Ascending aorta (tissue), 2 donors: ENCODE measurements at regions not wholly inside any gene's neighbourhood (a gene's known extent, or its start where the extent isn't known, plus 50 kb on each side); places are given as distances from the start of the nearest gene placed in this dataset.

ENCODE experiments used
- DNase-seq, 2 donors: peaks; one replicate each; pipeline ENCODE4 v3.0.0-alpha.2; 2019; ENCODE audit warnings: low spot score in 2 of 2
- H3K27ac ChIP-seq, 2 donors: fragments of 200-600 bp; sonication (generic); one replicate each; pipeline ENCODE4 v1.5.1; 2016 to 2017; ENCODE audit warnings: mild to moderate bottlenecking in 1 of 2
- H3K27me3 ChIP-seq: fragments of 200-600 bp; sonication (generic); one replicate; pipeline ENCODE4 v1.5.1; 2017
- H3K36me3 ChIP-seq, 2 donors: fragments of 200-600 bp; sonication (generic); one replicate each; pipeline ENCODE4 v1.5.1; 2016
- H3K4me1 ChIP-seq, 2 donors: fragments of 200-600 bp; sonication (generic); one replicate each; pipeline ENCODE4 v1.5.1; 2016 to 2017; ENCODE audit warnings: mild to moderate bottlenecking in 1 of 2
- H3K4me3 ChIP-seq, 2 donors: fragments of 200-600 bp; sonication (generic); one replicate each; pipeline ENCODE4 v1.5.1; 2016 to 2017; ENCODE audit warnings: mild to moderate bottlenecking in 1 of 2
- H3K9me3 ChIP-seq, 2 donors: fragments of 200-600 bp; sonication (generic); one replicate each; pipeline ENCODE4 v1.5.1; 2016
- CTCF ChIP-seq, 3 experiments: fragments of 200-600 bp in 2 of 3; fragments of 450-650 bp in 1 of 3; sonication (generic) in 2 of 3; IDR thresholded peaks; one replicate each; pipeline ENCODE4 v1.5.1; 2016 to 2019; ENCODE audit warnings: antibody characterized with exemption in 3 of 3, mild to moderate bottlenecking in 1 of 3, moderate library complexity in 1 of 3
- intact Hi-C: fragments of 100-400 bp; cut with DNase I; formaldehyde crosslinking; loops from one replicate; pipeline ENCODE4 v1.15.1; 2023

GRCh38 chr20:18916886-18917750 is 103.5 kb downstream of the SCP2D1 start:
- H3K27ac ChIP-seq = no peak overlapping the region
- H3K9me3 ChIP-seq = no peaks in the 10 kb centered on the region
- no peak for DNase-seq
- no peaks in the 10 kb centered on the region for H3K27me3 ChIP-seq
- H3K4me1 ChIP-seq = no peaks in the 10 kb centered on the region
- intact Hi-C loops = no loop called here
- no peak overlapping the region for H3K4me3 ChIP-seq
- no peaks in the 10 kb centered on the region for H3K36me3 ChIP-seq
- TF ChIP-seq CTCF (IDR thresholded peaks at IDR 0.05) = no peak

DNA sequence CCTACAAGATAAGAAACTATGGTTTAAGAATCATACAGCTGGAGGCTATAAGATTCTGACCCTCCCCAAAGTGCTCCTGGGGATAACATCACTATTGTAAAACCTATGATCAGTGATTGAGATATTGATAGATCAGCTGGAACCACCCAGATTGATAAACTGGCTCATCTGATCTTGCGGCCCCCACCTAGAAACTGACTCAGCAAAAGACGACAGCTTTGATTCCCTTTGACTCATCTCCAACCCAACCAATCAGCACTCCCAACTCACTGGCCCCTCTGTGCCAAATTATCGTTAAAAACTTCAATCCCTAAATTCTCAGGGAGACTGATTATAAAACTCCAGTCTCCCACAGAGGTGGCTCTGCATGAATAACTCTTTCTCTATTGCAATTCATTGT is 106.4 kb downstream of the SCP2D1 start:
- intact Hi-C loops = no loop called here
- no peaks in the 10 kb centered on the region for H3K27me3 ChIP-seq
- H3K27ac ChIP-seq = no peak overlapping the region
- no peaks in the 10 kb centered on the region for H3K36me3 ChIP-seq
- TF ChIP-seq CTCF (IDR thresholded peaks at IDR 0.05) = no peak
- no peaks in the 10 kb centered on the region for H3K9me3 ChIP-seq
- no peaks in the 10 kb centered on the region for H3K4me1 ChIP-seq
- DNase-seq = no peak
- H3K4me3 ChIP-seq = no peak overlapping the region

GRCh38 chr20:18921291-18921690 is 107.7 kb downstream of the SCP2D1 start:
- no peak for TF ChIP-seq CTCF (IDR thresholded peaks at IDR 0.05)
- Histone ChIP-seq H3K27me3 (no peaks in the 10 kb centered on the region), H3K27ac (no peak overlapping the region), H3K9me3 (no peaks in the 10 kb centered on the region), H3K36me3 (no peaks in the 10 kb centered on the region), H3K4me1 (no peaks in the 10 kb centered on the region), H3K4me3 (no peak overlapping the region)
- intact Hi-C loops = no loop called here
- no peak for DNase-seq

DNA sequence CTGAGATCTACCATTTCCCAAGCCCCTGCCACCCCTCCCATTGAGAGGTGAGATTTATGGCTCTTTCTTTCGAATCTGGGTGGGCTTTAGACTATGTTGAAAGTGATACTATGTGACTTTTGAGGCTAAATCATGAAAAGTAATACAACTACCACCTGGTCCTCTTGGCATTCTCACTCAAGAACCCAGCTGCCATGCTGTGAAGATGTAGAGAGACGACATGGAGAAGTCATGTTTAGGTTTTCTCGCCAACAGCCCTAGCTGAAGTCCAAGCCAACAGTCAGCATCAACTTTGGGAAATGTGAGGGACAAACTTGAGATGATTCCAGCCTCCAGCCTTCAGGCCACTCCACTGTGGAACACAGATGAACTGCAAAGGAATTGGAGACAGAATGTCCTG is 108.7 kb downstream of the SCP2D1 start:
- Histone ChIP-seq H3K36me3 (no peaks in the 10 kb centered on the region), H3K4me3 (no peak overlapping the region), H3K4me1 (no peaks in the 10 kb centered on the region), H3K27me3 (no peaks in the 10 kb centered on the region), H3K27ac (no peak overlapping the region), H3K9me3 (no peaks in the 10 kb centered on the region)
- TF ChIP-seq CTCF (IDR thresholded peaks at IDR 0.05) = no peak
- intact Hi-C loops = no loop called here
- DNase-seq = no peak

DNA sequence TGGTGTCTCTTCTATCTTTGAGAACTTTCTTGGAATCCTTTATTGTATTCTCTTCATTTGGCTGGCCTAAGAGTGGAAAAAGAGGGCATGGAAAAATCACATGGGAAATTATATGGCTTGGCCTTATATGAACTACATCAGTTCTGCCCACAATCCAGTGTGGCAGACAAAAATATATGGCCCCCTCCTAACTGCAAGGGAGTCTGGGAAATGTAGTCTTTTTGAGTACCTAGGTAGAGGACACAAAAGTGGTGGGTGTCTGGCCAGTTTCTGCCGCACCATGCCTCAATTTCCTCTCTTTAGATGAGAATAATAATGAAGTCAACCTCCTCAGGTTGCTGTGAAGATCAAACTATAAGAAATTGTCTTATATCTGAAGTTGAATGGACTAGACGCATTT is 109.3 kb downstream of the SCP2D1 start:
- Histone ChIP-seq H3K4me1 (no peaks in the 10 kb centered on the region), H3K4me3 (no peak overlapping the region), H3K27me3 (no peaks in the 10 kb centered on the region), H3K36me3 (no peaks in the 10 kb centered on the region), H3K27ac (no peak overlapping the region), H3K9me3 (no peaks in the 10 kb centered on the region)
- no peak for TF ChIP-seq CTCF (IDR thresholded peaks at IDR 0.05)
- intact Hi-C loops = no loop called here
- DNase-seq = no peak
